ENCODE measurements at regions not wholly inside any gene's neighbourhood (a gene's known extent, or its start where the extent isn't known, plus 50 kb on each side); places are given as distances from the start of the nearest gene placed in this dataset.

DNA sequence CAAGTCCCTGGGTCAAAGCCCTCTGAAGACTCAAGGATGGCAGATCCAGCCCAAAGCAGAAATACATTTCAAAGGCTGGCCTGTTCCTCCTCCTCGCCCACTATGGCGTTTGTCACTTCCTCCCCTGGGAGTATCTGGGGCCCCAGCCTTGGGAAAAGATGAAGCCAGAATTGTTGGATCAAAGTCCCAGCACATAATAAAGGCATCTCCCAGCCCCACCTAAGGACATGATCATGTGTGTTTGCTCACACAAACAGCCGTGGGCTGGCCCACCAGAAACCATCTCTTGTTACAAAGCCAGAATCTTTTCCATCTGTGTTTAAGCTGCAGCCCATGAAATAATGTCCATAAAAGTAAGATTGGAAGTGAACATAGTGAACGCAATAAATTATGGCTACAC, 50.1 kb upstream of the HAAO start:
- WGBS (ENCODE audit: insufficient coverage) = 80% methylated on average over 1 of the region's 4 CpGs
- ChIA-PET POLR2A (no interaction called here), CTCF (no interaction called here)
- H3K27ac ChIP-seq (ENCODE audit: low read length) = no peak overlapping the region
- no peaks in the 10 kb centered on the region for H3K9me3 ChIP-seq
- no peak for ATAC-seq (replicated peaks in 1 of 4)
- Mint-ChIP-seq H3K4me3 (no peak overlapping the region), H3K36me3 (no peaks in the 10 kb centered on the region), H3K4me1 (no peaks in the 10 kb centered on the region), H3K9me3 (no peaks in the 10 kb centered on the region), H3K27me3 (no peaks in the 10 kb centered on the region), H3K27ac (no peak overlapping the region)
- no peak for DNase-seq
- H3K36me3 ChIP-seq (ENCODE audit: control insufficient read depth in 2 of 2, extremely low read depth in 1 of 2, insufficient read depth in 1 of 2, low read length in 1 of 2) = no peaks in the 10 kb centered on the region
- no peaks in the 10 kb centered on the region for H3K4me1 ChIP-seq (ENCODE audit: control insufficient read depth in 1 of 2, extremely low read depth in 1 of 2, insufficient read depth in 2 of 2, low read length in 2 of 2)
- no peak overlapping the region for H3K4me3 ChIP-seq (ENCODE audit: control insufficient read depth in 1 of 2, extremely low read depth in 1 of 2, low read length in 1 of 2)
- peaks cover 0 to under 1% of the 10 kb centered on the region in 2 experiments for H3K27me3 ChIP-seq (replicated peaks in 1 of 2; ENCODE audit: control insufficient read depth in 2 of 2, extremely low read depth in 1 of 2, insufficient read depth in 2 of 2, low read length in 1 of 2)

Data from T-cell (primary cell).